CD14-positive monocyte (primary cell): ENCODE measurements at regions not wholly inside any gene's neighbourhood (a gene's known extent, or its start where the extent isn't known, plus 50 kb on each side); places are given as distances from the start of the nearest gene placed in this dataset.
A peak's percentile ranks its signal among the peaks of the same experiment; 100 is the strongest.
"Not testable (repeated sequence)": the region's sequence is repeated elsewhere in the genome, so short reads cannot be mapped to it uniquely, and the experiment has no call there.

ENCODE experiments used
- DNase-seq, 3 donors: peaks; one replicate each; pipeline ENCODE4 v3.0.0-alpha.2; 2011 to 2022
- H2AFZ ChIP-seq: 2 replicates; pipeline ENCODE4 v1.6.0; 2012; ENCODE audit warnings: mild to moderate bottlenecking, low read depth, low read length, inconsistent platforms; ENCODE audit not compliant: insufficient read depth, poor library complexity, severe bottlenecking
- H3K27ac ChIP-seq, 2 donors: 1 replicate in 1 of 2; 2 replicates in 1 of 2; pipeline ENCODE4 v1.5.1; 2012 to 2013; ENCODE audit warnings: low read length in 2 of 2, control low read depth in 1 of 2, inconsistent platforms in 1 of 2, low read depth in 1 of 2, mild to moderate bottlenecking in 1 of 2
- H3K27me3 ChIP-seq, 2 donors: one replicate each; pipeline versions ENCODE4 v1.6.0 to v1.6.1; 2011 to 2013; ENCODE audit warnings: low read length in 2 of 2; ENCODE audit not compliant: control insufficient read depth in 2 of 2, insufficient read depth in 2 of 2
- H3K36me3 ChIP-seq, 2 donors: replicated peaks in 1 of 2; 1 replicate in 1 of 2; 2 replicates in 1 of 2; pipeline versions ENCODE4 v1.5.1 to v1.6.1; 2012 to 2013; ENCODE audit warnings: low read length in 2 of 2, control low read depth in 1 of 2, inconsistent platforms in 1 of 2, mild to moderate bottlenecking in 1 of 2; ENCODE audit not compliant: insufficient read depth in 2 of 2, control insufficient read depth in 1 of 2
- H3K4me1 ChIP-seq, 2 donors: 1 replicate in 1 of 2; 2 replicates in 1 of 2; pipeline versions ENCODE4 v1.5.1 to v1.6.1; 2012 to 2013; ENCODE audit warnings: low read length in 2 of 2, control low read depth in 1 of 2, inconsistent platforms in 1 of 2, mild to moderate bottlenecking in 1 of 2, moderate library complexity in 1 of 2; ENCODE audit not compliant: insufficient read depth in 2 of 2, control insufficient read depth in 1 of 2
- H3K4me2 ChIP-seq: replicated peaks from 2 replicates; pipeline ENCODE3; 2012; ENCODE audit warnings: low read length, moderate library complexity, mild to moderate bottlenecking; ENCODE audit not compliant: poor library complexity, severe bottlenecking; ENCODE audit errors: extremely low read depth
- H3K4me3 ChIP-seq, 3 experiments: fragments of 200-600 bp in 1 of 3; sonication (generic) in 1 of 3; replicated peaks in 1 of 3; 1 replicate in 2 of 3; 2 replicates in 1 of 3; pipeline ENCODE4 v1.5.1; 2011 to 2013; ENCODE audit warnings: low read length in 3 of 3, mild to moderate bottlenecking in 3 of 3, control low read depth in 2 of 3, low read depth in 2 of 3, inconsistent platforms in 1 of 3, moderate library complexity in 1 of 3
- H3K79me2 ChIP-seq: 2 replicates; pipeline ENCODE4 v1.6.0; 2012; ENCODE audit warnings: mild to moderate bottlenecking, control low read depth, inconsistent platforms, low read length, moderate library complexity; ENCODE audit not compliant: insufficient read depth
- H3K9ac ChIP-seq: 2 replicates; pipeline ENCODE4 v1.6.0; 2017; ENCODE audit warnings: low read length, mild to moderate bottlenecking; ENCODE audit not compliant: insufficient read depth, poor library complexity, severe bottlenecking
- H3K9me3 ChIP-seq, 2 donors: replicated peaks in 1 of 2; 1 replicate in 1 of 2; 2 replicates in 1 of 2; pipeline versions ENCODE4 v1.5.1 to v1.6.1; 2012 to 2013; ENCODE audit warnings: low read length in 2 of 2, control low read depth in 1 of 2; ENCODE audit not compliant: control insufficient read depth in 1 of 2, insufficient read depth in 1 of 2
- H4K20me1 ChIP-seq: 2 replicates; pipeline ENCODE4 v1.6.0; 2012; ENCODE audit warnings: mild to moderate bottlenecking, low read length, control low read depth, moderate library complexity; ENCODE audit not compliant: insufficient read depth
- H3K27ac Mint-ChIP-seq, 7 donors: one replicate each; pipeline ENCODE4 v1.8.0; 2020; ENCODE audit warnings: mild to moderate bottlenecking in 7 of 7, mixed read lengths in 7 of 7, moderate library complexity in 6 of 7, inconsistent platforms in 2 of 7
- H3K27me3 Mint-ChIP-seq, 3 donors: one replicate each; pipeline ENCODE4 v1.8.0; 2021 to 2022; ENCODE audit warnings: low read depth in 3 of 3, mild to moderate bottlenecking in 3 of 3, mixed read lengths in 3 of 3, moderate library complexity in 3 of 3, inconsistent platforms in 1 of 3
- H3K36me3 Mint-ChIP-seq, 2 donors: one replicate each; pipeline ENCODE4 v1.8.0; 2020; ENCODE audit warnings: mixed read lengths in 2 of 2, inconsistent platforms in 1 of 2, mild to moderate bottlenecking in 1 of 2
- H3K4me1 Mint-ChIP-seq: one replicate; pipeline ENCODE4 v1.8.0; 2020; ENCODE audit warnings: mild to moderate bottlenecking, mixed read lengths
- H3K4me3 Mint-ChIP-seq, 2 donors: one replicate each; pipeline ENCODE4 v1.8.0; 2020; ENCODE audit warnings: mild to moderate bottlenecking in 2 of 2, mixed read lengths in 2 of 2, moderate library complexity in 1 of 2
- H3K9me3 Mint-ChIP-seq, 7 donors: one replicate each; pipeline ENCODE4 v1.8.0; 2020 to 2022; ENCODE audit warnings: mixed read lengths in 7 of 7, mild to moderate bottlenecking in 6 of 7, moderate library complexity in 6 of 7, inconsistent platforms in 2 of 7
- WGBS: methylation state at CpG from one replicate; pipeline ENCODE4 v1.1.5; 2013; ENCODE audit warnings: missing lambda C conversion rate; ENCODE audit not compliant: insufficient coverage; 5-methylcytosine and 5-hydroxymethylcytosine counted together
- intact Hi-C, 2 donors: fragments of 100-400 bp; cut with micrococcal nuclease; formaldehyde crosslinking; loops; one replicate each; pipeline versions ENCODE4 v1.15.0 to v1.15.1; 2023
- TF ChIP-seq, protein P1 (sequence below): fragments of 200-600 bp; IDR thresholded peaks from one replicate; pipeline ENCODE4 v1.8.0; 2022; ENCODE audit warnings: antibody characterized with exemption, mild to moderate bottlenecking

DNA sequence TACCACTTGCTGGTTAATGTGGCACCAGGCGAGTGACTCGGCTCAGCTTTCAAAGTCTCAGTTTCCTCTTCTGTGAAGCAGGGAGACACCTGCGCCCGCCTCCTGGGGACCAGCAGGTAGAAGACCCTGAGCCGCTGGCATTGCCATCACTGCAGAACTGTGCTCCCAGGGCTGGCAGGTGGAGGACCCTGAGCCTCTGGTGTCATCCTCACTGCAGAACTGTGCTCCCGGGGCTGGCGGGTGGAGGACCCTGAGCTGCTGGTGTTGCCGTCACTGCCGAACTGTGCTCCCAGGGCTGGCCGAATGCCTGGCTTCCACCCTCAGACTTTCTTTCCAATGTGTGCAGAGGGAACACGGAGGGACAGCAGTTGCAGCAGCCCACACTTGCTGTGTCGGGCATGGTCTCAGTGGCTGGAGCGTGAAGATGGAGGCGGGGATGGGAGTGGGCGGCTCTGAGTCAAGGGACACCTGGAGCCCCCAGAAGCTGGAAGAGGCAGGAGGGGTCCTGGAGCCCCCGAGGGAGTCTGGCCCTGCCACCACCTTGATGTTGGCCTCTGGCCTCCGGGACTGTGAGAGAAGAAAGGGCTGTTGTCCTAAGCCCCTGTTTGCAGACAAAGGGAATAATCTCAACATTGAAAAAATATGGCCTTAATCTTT, 75.8 kb upstream of the METTL9 start:
- Histone ChIP-seq H3K36me3 (no peaks in the 10 kb centered on the region), H3K9me3 (no peaks in the 10 kb centered on the region), H3K9ac (no peak overlapping the region), H3K27ac (no peak overlapping the region), H3K4me2 (no peak overlapping the region), H4K20me1 (peaks cover 4% of the 10 kb centered on the region), H3K27me3 (no peaks in the 10 kb centered on the region), H3K4me1 (peaks cover 16 to 17% of the 10 kb centered on the region in 2 donors), H3K79me2 (peaks cover 12% of the 10 kb centered on the region), H2AFZ (no peak overlapping the region), H3K4me3 (no peak overlapping the region)
- 98% methylated on average over 17 of the region's 17 CpGs for WGBS
- H3K9me3 Mint-ChIP-seq = no peaks in the 10 kb centered on the region
- H3K27ac Mint-ChIP-seq = peak overlapping the region in 1 of 7 donors; percentile 15
- peaks cover 3% of the 10 kb centered on the region for H3K4me1 Mint-ChIP-seq
- no peaks in the 10 kb centered on the region for H3K36me3 Mint-ChIP-seq
- TF ChIP-seq, protein P1, sequence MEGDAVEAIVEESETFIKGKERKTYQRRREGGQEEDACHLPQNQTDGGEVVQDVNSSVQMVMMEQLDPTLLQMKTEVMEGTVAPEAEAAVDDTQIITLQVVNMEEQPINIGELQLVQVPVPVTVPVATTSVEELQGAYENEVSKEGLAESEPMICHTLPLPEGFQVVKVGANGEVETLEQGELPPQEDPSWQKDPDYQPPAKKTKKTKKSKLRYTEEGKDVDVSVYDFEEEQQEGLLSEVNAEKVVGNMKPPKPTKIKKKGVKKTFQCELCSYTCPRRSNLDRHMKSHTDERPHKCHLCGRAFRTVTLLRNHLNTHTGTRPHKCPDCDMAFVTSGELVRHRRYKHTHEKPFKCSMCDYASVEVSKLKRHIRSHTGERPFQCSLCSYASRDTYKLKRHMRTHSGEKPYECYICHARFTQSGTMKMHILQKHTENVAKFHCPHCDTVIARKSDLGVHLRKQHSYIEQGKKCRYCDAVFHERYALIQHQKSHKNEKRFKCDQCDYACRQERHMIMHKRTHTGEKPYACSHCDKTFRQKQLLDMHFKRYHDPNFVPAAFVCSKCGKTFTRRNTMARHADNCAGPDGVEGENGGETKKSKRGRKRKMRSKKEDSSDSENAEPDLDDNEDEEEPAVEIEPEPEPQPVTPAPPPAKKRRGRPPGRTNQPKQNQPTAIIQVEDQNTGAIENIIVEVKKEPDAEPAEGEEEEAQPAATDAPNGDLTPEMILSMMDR = no peak
- DNase-seq = no peak
- H3K27me3 Mint-ChIP-seq = peaks cover 0 to 2% (median 0%) of the 10 kb centered on the region in 3 donors
- intact Hi-C loops = loop anchor here in 1 of 2 donors (5.0 kb wide), 1 partner anchor 669 kb away; no protein-coding TSS in a partner anchor
- H3K4me3 Mint-ChIP-seq = no peak overlapping the region

- Mint-ChIP-seq H3K4me1 (peaks cover under 1% of the 10 kb centered on the region), H3K4me3 (no peak overlapping the region), H3K36me3 (no peaks in the 10 kb centered on the region), H3K9me3 (no peaks in the 10 kb centered on the region), H3K27ac (no peak overlapping the region), H3K27me3 (peaks cover 0 to 5% (median 0%) of the 10 kb centered on the region in 3 donors)
- TF ChIP-seq, protein P1 = no peak
- Histone ChIP-seq H3K4me2 (no peak overlapping the region), H3K36me3 (no peaks in the 10 kb centered on the region), H3K4me3 (no peak overlapping the region), H3K27ac (no peak overlapping the region), H3K4me1 (peaks cover 12 to 15% of the 10 kb centered on the region in 2 donors), H2AFZ (no peak overlapping the region), H3K27me3 (no peaks in the 10 kb centered on the region), H3K9me3 (no peaks in the 10 kb centered on the region), H3K9ac (no peak overlapping the region), H3K79me2 (peaks cover 6% of the 10 kb centered on the region), H4K20me1 (no peaks in the 10 kb centered on the region)
- 96% methylated on average over 8 of the region's 9 CpGs for WGBS
- no peak for DNase-seq
- intact Hi-C loops = loop anchor here in 1 of 2 donors (5.0 kb wide), 1 partner anchor 668 kb away; no protein-coding TSS in a partner anchor
These were observed 75.2 kb upstream of the METTL9 start for GRCh38 chr16:21524068-21524751.

GRCh38 chr16:21524752-21525028, 74.7 kb upstream of the METTL9 start:
- not testable (repeated sequence) for DNase-seq, H3K9me3 Mint-ChIP-seq, H3K9me3 ChIP-seq, H3K27ac Mint-ChIP-seq, H3K9ac ChIP-seq, H3K4me1 Mint-ChIP-seq, H3K36me3 ChIP-seq, H3K79me2 ChIP-seq, H3K4me3 Mint-ChIP-seq, H3K27ac ChIP-seq, H3K27me3 ChIP-seq, H3K27me3 Mint-ChIP-seq, H3K4me2 ChIP-seq, H3K36me3 Mint-ChIP-seq, H3K4me3 ChIP-seq, H4K20me1 ChIP-seq, H2AFZ ChIP-seq
- intact Hi-C loops = loop anchor here in 1 of 2 donors (5.0 kb wide), 1 partner anchor 668 kb away; no protein-coding TSS in a partner anchor
- H3K4me1 ChIP-seq = peaks cover 9 to 12% of the 10 kb centered on the region in 2 donors
- 96% methylated on average over 1 of the region's 1 CpG for WGBS
